GM19239 (cell line): ENCODE measurements at regions not wholly inside any gene's neighbourhood (a gene's known extent, or its start where the extent isn't known, plus 50 kb on each side); places are given as distances from the start of the nearest gene placed in this dataset.

ENCODE experiments used
- DNase-seq: peaks from one replicate; pipeline ENCODE4 v3.0.0; 2011; ENCODE audit warnings: low spot score; ENCODE audit not compliant: insufficient read length
- FAIRE-seq: peaks from 2 replicates; lab custom pipeline; 2011; peaks lifted over from hg19 to GRCh38; lab: Jason Lieb, UNC

DNA sequence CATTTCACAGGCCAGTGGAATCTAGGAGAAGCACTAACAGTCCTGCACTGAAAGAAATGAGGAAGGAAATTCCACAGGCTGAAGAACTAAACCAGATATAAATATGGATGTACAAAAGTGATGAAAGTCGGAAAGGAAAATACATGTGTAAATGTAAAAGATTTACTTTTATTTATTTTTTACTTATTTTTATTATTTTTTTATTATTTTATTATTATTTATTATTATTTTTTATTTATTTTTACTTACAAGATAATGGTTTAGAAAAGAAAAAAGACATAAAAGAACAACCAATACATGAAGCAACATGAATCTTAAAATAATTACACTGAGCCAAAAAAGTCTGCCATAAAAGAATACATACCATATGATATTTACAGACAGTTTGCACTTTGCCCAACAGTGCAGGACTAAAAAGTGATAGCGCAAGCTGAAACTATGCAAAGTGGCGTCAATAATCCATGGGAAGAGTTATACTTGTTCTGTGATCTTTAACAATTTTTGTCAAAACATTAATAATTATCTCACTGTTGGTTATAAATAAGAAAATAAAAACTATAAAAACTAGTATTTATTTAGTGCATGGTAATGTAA, 317.8 kb upstream of the MKI67 start:
- FAIRE-seq = no peak
- no peak for DNase-seq

DNA sequence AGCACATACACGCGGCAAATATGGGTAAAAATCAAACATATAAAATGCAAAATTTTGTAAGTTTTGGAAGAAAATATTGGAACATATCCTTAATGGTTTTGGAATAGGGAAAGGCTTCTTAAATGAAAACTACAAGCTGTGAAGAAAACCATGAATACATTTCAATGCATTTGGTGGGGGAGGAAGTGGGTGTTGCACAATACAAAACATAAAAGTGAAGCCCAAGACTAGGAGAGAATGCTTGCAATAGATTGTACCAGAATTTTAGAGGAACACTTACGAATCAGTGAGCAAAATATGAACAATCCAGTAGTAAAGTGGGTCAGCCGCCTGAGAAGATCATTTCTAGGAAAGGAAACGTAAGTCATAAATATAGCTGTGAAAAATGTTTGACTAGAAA, 322.6 kb upstream of the MKI67 start:
- FAIRE-seq (no peak), DNase-seq (no peak)

DNA sequence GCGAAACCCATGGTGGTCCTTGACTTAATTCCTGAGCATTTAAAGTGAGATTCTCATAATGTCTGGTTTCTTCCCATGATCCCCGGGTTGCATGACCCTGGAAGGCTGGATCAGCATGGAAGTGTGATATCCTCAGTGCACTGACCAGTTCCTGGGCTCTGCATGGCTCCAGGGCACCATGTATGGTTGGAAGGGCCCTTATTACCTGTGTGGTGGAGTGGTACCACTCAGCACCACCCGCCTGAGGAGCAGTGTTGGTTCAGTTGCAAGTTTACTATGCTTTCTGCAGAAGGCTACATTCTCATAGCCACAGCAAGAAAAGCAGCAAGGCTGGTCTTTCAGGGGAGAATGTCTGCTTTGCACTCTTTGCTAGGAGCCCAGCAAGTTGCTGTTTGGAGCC, 325.7 kb upstream of the MKI67 start:
- DNase-seq (no peak), FAIRE-seq (no peak)

DNA sequence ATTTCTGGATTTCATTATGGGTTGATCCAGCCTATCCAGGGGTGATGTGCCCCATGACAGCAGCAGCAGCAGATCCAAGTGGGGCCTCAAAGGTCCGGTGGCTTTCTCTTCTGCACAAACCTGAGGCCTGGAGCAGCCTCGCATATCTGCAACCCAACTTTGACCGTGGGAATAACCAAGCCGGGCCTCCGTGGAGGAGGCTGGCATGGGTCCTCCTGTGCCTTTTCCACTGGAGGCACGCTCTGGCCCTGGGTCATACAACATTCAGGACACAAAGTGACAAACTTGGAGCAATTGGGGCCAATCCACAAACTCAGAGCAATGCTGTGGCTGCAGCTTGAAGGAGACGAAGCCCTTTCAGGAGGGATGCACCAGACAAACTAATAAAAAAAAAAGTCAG, 330.0 kb upstream of the MKI67 start:
- DNase-seq (no peak), FAIRE-seq (no peak)

DNA sequence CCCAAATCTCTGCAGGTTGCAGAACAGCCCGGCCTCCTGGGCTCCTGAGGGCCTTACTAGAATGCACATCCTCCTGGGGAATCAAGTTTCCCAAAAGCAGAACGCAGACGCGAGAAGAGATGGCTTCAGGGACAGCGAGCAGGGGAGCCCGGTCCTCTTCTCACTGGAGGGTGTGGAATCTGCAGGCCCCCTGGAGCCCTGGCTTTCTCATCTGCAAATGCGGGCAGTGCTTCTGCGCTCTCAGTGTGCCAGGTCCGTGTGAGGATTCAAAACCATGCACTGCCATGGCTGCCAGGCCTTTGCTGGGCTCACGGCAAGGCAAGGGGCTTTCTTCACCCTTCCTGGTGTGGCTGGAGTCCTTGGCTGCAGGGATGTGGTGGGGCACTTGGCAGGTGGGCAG, 330.9 kb upstream of the MKI67 start:
- DNase-seq (no peak), FAIRE-seq (no peak)

DNA sequence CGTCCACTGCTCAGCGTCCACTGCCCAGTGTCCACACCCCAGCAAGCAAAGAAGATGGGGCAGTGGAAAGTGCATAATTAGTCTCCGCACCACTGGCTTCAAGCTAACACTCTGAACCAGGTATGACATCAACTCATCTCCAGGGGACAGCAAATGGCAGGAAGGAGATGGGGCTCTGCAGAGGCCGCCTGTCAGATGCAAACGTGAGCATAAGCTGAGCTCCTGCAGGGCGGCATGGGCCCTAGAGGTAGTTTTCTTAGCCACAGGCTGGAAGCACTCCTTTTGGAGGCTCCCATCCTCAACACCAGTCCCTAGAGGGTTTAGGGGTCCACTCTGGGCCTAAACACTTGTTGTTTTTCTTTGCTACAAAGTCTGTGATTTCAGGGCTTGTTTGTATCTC, 335.8 kb upstream of the MKI67 start:
- DNase-seq = no peak
- no peak for FAIRE-seq

DNA sequence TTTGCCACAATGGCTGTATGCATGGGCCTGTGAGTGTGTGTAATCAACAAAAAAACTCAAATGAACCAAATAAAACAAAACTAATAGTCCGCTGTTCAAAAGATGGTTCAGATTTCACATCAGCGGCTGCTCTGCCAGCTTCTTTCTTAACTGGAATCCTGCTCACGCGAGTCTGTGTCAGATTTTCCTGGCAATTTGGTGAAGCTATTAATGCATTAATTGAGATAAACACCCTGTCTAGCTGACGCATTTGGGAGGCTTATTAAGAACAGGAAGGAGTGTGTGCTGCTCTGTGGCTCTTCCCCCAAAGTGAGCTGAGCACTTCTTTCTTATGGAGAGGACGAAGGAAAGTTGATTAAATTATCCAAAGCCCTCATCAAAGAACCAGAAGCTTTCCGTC, 336.6 kb upstream of the MKI67 start:
- DNase-seq (no peak), FAIRE-seq (no peak)

DNA sequence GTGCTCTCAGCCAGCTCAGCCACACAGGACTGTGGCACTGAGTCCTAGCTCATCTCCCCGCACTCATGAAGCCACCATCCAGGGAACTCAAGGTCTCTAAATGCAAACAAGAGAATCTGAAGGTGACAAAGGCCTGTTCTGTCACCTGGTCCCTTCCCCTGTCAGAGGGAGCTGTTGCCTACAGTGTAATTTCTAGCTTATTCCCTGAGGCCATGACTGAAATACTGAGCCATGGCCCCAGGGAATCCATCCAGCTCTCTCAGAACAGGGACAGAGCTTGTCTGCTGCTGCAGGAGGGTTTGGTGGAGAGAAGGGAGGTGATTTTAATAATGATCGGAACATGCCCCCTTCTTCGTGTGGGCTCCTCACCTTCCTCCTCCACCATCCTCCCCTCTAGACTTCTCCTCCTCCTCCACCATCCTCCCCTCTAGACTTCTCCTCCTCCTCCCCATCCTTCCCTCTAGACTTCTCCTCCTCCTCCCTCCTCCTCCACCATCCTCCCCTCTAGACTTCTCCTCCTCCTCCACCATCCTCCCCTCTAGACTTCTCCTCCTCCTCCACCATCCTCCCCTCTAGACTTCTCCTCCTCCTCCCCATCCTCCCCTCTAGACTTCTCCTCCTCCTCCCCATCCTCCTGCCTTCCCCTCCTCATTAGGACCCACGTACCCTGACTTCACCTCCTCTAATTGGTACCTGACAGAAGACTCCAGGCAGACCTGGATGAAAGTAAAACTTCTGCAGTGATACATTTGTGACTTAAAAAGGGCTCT, 338.0 kb upstream of the MKI67 start:
- DNase-seq = no peak
- peak; percentile 86 for FAIRE-seq

DNA sequence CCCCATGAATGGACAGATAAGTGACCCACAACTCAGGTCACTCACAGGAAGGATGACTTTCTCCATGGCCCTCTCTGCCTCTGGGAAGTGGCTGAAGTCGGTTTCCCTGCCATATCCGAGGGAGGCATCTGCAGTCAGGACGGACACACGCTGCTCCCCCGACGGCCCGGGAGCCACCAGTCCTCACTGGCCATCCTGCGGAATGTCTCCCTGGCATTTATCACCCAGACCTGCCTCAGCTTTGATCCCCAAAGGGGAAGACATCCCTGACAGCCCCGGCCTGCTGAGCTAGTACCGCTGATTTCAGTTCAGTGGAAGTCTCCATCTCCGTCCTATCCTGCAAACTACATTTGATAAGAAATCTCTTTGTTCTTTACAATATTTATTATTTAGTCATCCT, 339.5 kb upstream of the MKI67 start:
- DNase-seq (no peak), FAIRE-seq (no peak)

DNA sequence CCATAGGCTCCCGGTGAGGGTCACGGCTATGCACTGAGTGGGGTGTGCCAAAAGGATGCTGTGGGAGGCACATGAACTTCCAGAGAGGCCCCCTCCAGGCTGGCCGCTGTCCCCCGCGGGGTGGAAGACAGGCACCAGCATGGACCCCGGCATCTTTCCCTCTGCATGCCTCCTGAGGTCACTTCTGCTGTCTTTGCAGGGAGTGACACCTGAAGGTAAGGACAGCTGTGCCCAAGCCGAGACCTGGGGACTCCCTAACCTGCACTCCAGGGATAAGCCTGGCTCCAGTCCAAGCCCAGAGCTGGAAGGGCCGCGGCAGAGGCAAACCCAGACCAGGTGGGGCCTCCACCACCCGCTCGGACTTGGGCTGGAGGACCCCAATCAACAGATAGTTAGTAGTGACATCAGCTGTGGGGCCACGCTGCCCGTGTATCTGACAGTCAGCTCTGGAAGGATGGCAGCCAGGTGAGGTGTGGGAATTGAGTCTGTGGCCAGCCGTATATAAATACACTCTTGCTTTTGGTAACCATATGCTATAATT, 340.7 kb upstream of the MKI67 start:
- DNase-seq = no peak
- no peak for FAIRE-seq

DNA sequence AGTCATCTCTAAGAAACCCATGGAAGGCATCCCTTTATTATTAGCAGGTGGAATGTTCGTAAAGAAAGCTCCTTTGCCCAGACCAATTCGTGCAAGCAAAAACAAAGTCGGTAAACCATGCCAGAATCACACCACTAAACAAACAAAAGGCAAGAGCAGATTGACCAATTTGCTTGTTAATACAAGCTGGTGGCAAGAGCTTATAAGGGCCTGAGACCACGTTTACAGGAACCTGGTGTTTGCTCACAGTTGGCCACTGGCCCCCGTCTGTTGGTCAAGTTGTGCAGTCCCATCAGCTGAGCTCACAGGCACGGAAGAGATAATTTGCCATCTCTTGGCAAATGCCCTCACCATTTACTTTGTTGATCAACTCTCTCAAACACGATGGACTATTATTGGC, 342.2 kb upstream of the MKI67 start:
- DNase-seq (no peak), FAIRE-seq (no peak)

DNA sequence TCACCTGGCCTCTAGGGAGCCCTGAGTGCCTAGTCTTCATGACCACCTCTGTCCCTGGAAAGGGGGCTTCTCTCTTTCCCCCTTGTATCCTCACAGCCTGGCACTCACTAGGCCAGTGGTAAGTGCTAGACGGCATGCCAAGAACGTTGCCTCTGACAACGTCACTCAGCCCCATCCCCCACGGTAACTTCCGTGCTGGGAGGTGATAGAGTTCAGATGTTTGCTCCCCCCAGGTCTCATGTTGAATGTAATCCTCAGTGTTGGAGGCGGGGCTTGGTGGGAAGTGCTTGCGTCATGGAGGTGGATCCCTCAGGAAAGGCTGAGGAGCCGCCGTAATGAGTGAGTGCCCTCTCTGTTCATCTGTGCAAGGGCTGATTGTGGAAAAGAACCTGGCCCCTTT, 343.3 kb upstream of the MKI67 start:
- FAIRE-seq (no peak), DNase-seq (no peak)

DNA sequence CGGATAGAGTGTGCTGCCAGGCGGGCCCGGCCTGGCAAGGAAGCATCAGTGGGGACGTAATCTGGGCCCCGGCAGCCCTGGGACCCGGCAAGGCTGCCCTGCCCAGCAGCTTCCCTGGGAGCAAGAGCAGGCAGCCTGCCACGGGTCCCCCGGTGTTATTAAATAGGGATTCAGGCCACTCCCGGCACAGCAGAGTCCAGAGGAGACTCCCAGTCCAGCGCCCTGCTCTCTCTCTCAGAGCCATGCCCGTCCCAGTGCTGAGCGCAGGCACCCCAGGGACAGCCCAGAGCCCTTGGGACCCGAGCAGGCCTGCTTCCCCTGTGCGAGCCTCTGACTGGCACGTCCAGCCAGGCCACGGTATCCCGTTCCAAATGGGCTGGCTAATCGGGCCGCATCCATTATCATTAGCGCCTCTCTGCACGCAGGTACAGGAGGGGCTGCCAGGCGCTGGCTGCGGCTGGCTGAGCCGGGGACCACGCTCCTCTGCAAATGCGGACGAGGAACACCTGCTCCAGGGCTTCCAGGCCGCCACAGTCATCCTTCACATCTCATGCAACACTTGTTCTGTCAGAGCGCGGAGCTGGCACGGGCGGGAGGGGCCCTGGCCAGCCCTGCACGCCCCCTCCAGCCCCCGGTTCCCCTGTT, 344.2 kb upstream of the MKI67 start:
- DNase-seq = no peak
- FAIRE-seq = no peak

DNA sequence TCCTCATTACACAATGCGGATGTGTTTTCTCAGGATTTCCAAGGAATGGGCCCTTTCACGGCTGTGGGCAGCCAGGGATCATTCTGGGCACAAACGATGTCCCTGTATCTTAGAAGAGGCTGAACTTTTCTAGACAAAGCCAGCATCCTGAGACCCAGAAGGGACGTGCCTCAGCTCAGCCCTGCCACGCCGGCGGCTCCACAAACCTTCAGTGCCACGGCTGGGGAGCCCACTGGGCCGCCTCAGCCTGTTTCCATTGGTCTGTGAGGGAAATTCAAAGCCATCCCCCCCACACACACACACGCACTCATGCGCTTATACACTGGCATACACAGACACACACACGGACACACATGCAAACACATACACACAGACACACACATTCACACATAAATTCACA, 344.9 kb upstream of the MKI67 start:
- FAIRE-seq (no peak), DNase-seq (no peak)

DNA sequence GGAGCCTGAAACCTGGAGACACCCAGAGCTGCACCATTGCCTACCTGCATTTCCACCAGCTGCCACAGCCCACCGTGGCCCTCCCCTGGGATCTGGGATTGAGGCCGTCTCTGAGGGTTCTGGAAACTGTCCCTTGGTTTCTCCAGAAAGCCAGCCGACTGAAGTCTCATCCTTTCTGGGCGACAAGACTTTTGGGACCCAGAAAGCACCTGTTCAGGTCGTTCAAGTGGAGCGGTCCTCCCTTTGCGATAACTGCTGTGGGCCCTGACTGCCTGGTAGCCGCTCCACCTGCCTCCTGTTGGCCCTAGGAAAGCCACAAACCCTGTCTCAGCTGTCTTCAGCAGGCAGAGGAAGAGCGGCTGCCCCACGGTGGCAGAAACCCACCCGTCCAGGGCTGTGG, 346.0 kb upstream of the MKI67 start:
- FAIRE-seq = no peak

DNA sequence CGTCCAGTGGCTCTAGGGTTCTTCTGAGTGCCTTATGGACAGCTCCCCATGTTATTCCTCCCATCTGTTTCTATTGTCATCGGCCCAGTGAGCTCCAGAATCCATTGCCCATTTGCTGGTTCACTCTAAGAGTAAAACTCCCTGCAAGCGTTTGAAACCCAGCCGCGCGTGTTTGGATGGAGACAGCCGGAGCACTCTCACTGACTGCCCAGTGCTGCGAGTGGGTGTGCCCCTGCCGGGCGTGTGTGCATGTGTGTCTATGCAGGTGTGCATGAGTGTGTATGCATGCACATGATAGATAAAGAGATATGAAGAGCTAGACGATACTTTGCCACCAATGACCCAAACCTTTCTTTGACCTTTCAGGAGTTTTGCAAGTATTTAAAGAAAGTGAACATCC, 347.2 kb upstream of the MKI67 start:
- FAIRE-seq (no peak), DNase-seq (no peak)

More for the DNA sequence above, 346.0 kb upstream of the MKI67 start:
- DNase-seq = no peak

DNA sequence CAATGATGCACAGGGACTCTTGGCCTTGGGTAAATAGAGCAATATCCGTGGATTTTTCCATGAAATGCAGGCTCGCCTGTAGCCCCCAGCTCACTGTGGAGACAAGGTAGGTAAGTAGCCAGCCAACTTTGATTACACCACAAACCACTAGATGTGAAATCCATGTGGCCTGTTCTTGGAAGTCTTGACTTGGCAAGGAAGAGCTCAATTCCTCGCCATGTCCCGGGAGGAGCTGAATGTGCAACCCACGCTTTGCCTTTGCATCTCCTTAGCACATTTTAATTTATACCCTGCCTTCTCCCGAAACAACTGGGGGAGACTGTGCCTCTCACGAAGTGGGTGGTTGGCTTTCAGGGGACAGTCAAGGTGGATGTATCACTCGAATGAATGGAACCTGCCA, 347.7 kb upstream of the MKI67 start:
- DNase-seq = no peak
- FAIRE-seq = no peak

DNA sequence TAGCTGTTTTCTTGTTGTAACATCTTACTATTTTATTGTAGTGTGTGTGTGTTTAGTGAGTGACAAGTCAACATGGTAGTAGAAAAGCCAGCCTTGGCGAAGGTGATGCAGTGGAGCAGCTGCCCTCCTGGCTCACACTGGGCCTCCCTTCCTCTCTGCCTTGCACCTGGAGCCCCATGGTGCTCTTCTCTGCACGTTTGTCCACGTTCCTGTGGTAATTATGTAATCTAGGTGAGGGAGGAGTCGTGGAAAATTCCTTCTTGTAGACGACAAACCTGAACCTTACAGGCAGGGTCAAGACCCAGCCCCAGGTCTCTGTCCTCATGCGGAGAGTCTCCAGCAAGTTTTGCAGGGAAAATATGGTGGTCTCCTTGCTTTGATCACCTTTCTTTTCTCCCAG, 348.3 kb upstream of the MKI67 start:
- DNase-seq = no peak
- FAIRE-seq = no peak

DNA sequence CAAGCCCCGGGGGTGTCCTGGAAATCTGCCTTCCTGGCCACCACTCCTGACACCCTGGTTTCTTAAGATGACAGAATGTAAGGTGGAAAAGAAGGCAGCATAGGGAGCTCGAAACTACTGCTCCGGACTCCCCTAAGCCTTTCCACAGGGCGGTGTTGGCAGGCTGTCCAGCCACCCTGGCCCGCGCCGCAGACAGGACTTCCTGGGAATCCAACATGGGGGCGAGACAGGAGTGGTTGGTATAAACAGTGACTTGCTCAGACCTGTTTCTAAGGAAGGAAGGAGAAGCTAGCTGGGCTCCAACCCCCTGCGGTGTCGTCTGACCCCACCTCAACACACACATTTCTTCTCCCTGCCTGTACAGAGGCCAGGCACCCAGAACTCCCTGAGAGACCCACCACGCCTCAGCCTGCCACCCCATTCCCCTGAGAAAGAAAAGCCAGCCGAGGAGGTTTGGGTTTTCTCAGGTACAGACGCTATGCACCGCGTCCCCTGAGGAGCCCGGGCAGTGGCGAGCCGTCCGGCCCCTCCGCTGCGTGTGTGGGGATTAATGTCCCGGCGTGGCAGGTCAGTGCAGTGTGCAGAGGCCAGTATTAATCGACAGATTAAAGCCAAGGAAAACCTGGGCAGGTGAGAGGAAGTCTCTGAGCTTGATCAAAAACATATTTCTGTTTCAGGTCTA, 349.6 kb upstream of the MKI67 start:
- FAIRE-seq = no peak
- no peak for DNase-seq

DNA sequence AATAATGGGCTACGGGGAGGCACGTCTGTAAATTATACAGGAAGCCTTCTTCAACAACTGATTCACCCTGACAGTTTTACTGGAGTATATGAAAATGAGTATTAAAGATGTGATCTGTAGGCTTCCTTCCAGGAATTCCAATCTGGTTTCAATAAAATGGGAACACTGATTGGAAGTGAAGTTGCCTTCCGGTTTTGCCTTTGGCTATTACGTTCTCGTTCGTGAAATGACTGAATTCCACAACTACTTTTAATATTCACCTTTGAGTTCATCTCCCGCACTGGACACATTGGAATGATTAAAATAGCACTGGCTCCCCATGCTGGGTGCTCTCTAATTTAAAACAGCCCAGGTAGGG, 350.1 kb upstream of the MKI67 start:
- FAIRE-seq (no peak), DNase-seq (no peak)

DNA sequence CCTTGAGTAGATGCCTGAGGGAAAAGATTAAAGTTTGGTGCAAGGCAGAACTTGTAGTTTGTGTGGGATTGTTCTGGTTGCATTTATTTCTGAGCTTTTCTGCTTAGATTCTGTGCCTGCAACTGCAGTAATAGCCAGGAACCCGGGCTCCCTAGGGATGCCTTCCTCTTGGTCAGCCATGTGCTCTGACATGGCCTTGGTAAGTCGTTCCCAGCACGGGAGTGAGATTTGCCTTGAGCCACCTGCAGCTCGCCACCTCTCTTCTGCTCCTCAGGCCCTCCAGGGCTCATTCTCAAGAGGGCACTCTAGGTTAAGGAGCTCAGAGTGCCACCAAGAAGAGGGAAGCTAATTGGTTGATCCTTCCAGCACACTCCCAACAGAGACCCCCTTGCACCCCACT, 350.6 kb upstream of the MKI67 start:
- DNase-seq (no peak), FAIRE-seq (no peak)
